ENCODE measurements at regions not wholly inside any gene's neighbourhood (a gene's known extent, or its start where the extent isn't known, plus 50 kb on each side); places are given as distances from the start of the nearest gene placed in this dataset.

DNA sequence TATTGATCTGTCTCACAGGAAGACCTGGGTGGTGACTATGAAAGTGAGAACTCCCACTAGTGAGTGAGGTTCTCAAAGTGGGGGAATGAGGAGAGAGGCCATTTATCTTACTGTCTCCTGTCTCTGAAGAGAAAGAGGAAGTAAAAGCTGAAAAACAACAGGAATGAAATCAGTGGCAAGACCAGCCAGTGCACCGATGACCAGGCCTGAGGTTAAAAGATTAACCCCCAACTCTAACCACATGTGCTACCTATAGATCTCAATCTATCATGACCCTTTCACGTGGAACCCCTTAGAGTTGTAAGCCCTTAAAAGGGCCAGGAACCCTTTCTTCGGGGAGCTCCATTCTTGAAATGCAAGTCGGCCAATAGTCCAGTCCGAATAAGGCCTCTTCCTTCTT is 239.3 kb upstream of the CNTN6 start:
- TF ChIP-seq CTCF (CRISPR knock-in tag; IDR thresholded peaks at IDR 0.05) = no peak
- no peak for TF ChIP-seq NFE2L2 (IDR thresholded peaks at IDR 0.05; ENCODE audit: low read length)
- no peak for TF ChIP-seq LCORL (IDR thresholded peaks at IDR 0.05)
- TF ChIP-seq LCORL (CRISPR knock-in tag; IDR thresholded peaks at IDR 0.05) = no peak
- TF ChIP-seq ZNF207 (IDR thresholded peaks at IDR 0.05; ENCODE audit: borderline replicate concordance) = no peak

Data from HepG2 (cell line).